MCF 10A (cell line): ENCODE measurements at regions not wholly inside any gene's neighbourhood (a gene's known extent, or its start where the extent isn't known, plus 50 kb on each side); places are given as distances from the start of the nearest gene placed in this dataset.

Experiments used
- BruUV-seq: library from RNA; stranded (reverse); fragments of 400-500 nt; replicated peaks from 2 replicates; lab custom pipeline; 2021; lab: Mats Ljungman, UMichigan
- CTCF ChIA-PET: fragments of 300-600 bp; sonication (Branson Sonifier 250); formaldehyde crosslinking; extraction: SDS; loops from one replicate; lab custom pipeline; 2021; ENCODE audit warnings: antibody characterized with exemption, inconsistent platforms; lab: Yijun Ruan, JAX
- POLR2A ChIA-PET: fragments of 300-600, 350-650 bp; sonication (Branson Sonifier 250); formaldehyde crosslinking; extraction: SDS; loops from one replicate; lab custom pipeline; 2020; ENCODE audit warnings: antibody characterized with exemption, inconsistent platforms; lab: Yijun Ruan, JAX
- DNase-seq: peaks from one replicate; pipeline ENCODE4 v3.0.0-alpha.2; 2018; ENCODE audit not compliant: unreplicated experiment
- H3K27ac Mint-ChIP-seq: one replicate; pipeline ENCODE4 v1.8.0; 2022; ENCODE audit warnings: mild to moderate bottlenecking, low read depth, mixed read lengths; ENCODE audit not compliant: unreplicated experiment
- H3K27me3 Mint-ChIP-seq: one replicate; pipeline ENCODE4 v1.8.0; 2022; ENCODE audit warnings: mixed read lengths; ENCODE audit not compliant: insufficient read depth, unreplicated experiment
- H3K36me3 Mint-ChIP-seq: one replicate; pipeline ENCODE4 v1.8.0; 2022; ENCODE audit warnings: mild to moderate bottlenecking, moderate library complexity, mixed read lengths; ENCODE audit not compliant: insufficient read depth, unreplicated experiment
- H3K4me1 Mint-ChIP-seq: one replicate; pipeline ENCODE4 v1.8.0; 2022; ENCODE audit warnings: mixed read lengths; ENCODE audit not compliant: insufficient read depth, unreplicated experiment
- H3K4me3 Mint-ChIP-seq: one replicate; pipeline ENCODE4 v1.8.0; 2022; ENCODE audit warnings: mild to moderate bottlenecking, moderate library complexity, mixed read lengths; ENCODE audit not compliant: unreplicated experiment
- H3K9me3 Mint-ChIP-seq: one replicate; pipeline ENCODE4 v1.8.0; 2022; ENCODE audit warnings: mixed read lengths; ENCODE audit not compliant: unreplicated experiment
- intact Hi-C: fragments of 100-400 bp; cut with micrococcal nuclease; formaldehyde crosslinking; loops from 2 replicates; pipeline ENCODE4 v1.14.1; 2022
- TF ChIP-seq, protein P1 (sequence below): fragments of 200-600 bp; IDR thresholded peaks from one replicate; pipeline ENCODE4 v1.8.0; 2022; ENCODE audit warnings: antibody characterized with exemption, mild to moderate bottlenecking; ENCODE audit not compliant: unreplicated experiment

DNA sequence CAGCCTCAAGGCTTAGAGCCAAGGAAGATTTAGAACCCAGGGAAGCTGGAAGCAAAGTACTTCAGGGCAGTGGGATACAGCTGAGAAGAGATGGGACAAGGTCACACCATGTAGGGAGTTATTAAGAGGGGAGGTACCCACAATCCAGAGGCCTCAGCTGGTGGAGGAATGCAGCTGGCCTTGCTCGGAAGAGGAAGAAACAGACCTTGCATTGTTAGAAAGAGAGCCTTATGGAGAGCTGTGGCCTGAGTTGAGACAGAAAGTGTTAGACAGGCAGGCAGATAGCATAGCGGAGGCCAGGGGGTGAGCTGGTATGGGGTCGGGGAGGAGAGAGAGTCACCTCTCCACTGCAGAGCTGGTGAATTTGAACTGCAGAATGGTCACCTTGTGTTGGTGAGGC is 173.1 kb downstream of the JCAD start:
- no peak overlapping the region for H3K27ac Mint-ChIP-seq
- DNase-seq: no peak
- TF ChIP-seq, protein P1, sequence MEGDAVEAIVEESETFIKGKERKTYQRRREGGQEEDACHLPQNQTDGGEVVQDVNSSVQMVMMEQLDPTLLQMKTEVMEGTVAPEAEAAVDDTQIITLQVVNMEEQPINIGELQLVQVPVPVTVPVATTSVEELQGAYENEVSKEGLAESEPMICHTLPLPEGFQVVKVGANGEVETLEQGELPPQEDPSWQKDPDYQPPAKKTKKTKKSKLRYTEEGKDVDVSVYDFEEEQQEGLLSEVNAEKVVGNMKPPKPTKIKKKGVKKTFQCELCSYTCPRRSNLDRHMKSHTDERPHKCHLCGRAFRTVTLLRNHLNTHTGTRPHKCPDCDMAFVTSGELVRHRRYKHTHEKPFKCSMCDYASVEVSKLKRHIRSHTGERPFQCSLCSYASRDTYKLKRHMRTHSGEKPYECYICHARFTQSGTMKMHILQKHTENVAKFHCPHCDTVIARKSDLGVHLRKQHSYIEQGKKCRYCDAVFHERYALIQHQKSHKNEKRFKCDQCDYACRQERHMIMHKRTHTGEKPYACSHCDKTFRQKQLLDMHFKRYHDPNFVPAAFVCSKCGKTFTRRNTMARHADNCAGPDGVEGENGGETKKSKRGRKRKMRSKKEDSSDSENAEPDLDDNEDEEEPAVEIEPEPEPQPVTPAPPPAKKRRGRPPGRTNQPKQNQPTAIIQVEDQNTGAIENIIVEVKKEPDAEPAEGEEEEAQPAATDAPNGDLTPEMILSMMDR: no peak
- ChIA-PET CTCF (interaction anchor here (0.9 kb wide), 1 partner anchor 112 kb away, joined by 3 read pairs; no protein-coding TSS in a partner anchor), POLR2A (interaction anchor here (0.7 kb wide), 1 partner anchor 47 kb away, joined by 3 read pairs; no protein-coding TSS in a partner anchor)
- H3K27me3 Mint-ChIP-seq: peaks cover 15% of the 10 kb centered on the region
- H3K4me3 Mint-ChIP-seq: no peak overlapping the region
- BruUV-seq: no TSS peak
- H3K9me3 Mint-ChIP-seq: no peaks in the 10 kb centered on the region
- no peaks in the 10 kb centered on the region for H3K36me3 Mint-ChIP-seq
- intact Hi-C loops: no loop called here
- no peaks in the 10 kb centered on the region for H3K4me1 Mint-ChIP-seq

- DNase-seq: no peak
- Mint-ChIP-seq H3K27ac (no peak overlapping the region), H3K36me3 (no peaks in the 10 kb centered on the region), H3K4me3 (no peak overlapping the region), H3K4me1 (no peaks in the 10 kb centered on the region), H3K27me3 (peaks cover 15% of the 10 kb centered on the region), H3K9me3 (no peaks in the 10 kb centered on the region)
- no TSS peak for BruUV-seq
- CTCF ChIA-PET: no interaction called here
- intact Hi-C loops: no loop called here
- TF ChIP-seq, protein P1: no peak
- POLR2A ChIA-PET: no interaction called here
These were observed 176.2 kb downstream of the JCAD start for GRCh38 chr10:29883231-29883630.

DNA sequence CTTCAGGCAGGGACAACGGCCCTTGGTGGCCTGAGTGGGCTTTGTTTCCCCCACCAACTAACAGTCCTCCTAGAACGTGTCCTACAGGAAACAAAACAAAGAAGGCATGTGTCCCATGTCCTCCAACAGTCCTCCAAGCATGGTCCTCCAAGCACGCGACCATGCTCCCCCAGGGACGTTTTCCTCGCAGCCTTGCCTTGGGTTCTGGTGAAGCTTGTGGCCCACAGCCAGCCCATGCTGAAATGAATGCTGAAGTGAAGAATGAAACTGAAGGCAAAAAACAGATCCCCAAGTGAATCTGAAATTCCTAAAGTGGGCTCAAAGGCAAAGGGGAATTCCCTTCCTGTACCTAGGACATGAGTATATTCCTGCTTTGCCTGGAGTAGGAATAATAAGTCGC is 176.6 kb downstream of the JCAD start:
- no peaks in the 10 kb centered on the region for H3K9me3 Mint-ChIP-seq
- CTCF ChIA-PET: no interaction called here
- H3K4me1 Mint-ChIP-seq: no peaks in the 10 kb centered on the region
- no peak overlapping the region for H3K27ac Mint-ChIP-seq
- no peaks in the 10 kb centered on the region for H3K36me3 Mint-ChIP-seq
- intact Hi-C loops: no loop called here
- TF ChIP-seq, protein P1: no peak
- peaks cover 15% of the 10 kb centered on the region for H3K27me3 Mint-ChIP-seq
- POLR2A ChIA-PET: no interaction called here
- BruUV-seq: no TSS peak
- no peak for DNase-seq
- H3K4me3 Mint-ChIP-seq: no peak overlapping the region

GRCh38 chr10:29881811-29882210 is 177.6 kb downstream of the JCAD start:
- Mint-ChIP-seq H3K4me1 (no peaks in the 10 kb centered on the region), H3K27ac (no peak overlapping the region), H3K27me3 (peaks cover 15% of the 10 kb centered on the region), H3K9me3 (no peaks in the 10 kb centered on the region), H3K4me3 (no peak overlapping the region), H3K36me3 (no peaks in the 10 kb centered on the region)
- TF ChIP-seq, protein P1: no peak
- no peak for DNase-seq
- no TSS peak for BruUV-seq
- CTCF ChIA-PET: interaction anchor here (0.6 kb wide), 1 partner anchor 340 kb away, joined by 4 read pairs; no protein-coding TSS in a partner anchor
- intact Hi-C loops: no loop called here
- POLR2A ChIA-PET: no interaction called here
